Lower leg skin (tissue), 3 donors: ENCODE measurements at regions not wholly inside any gene's neighbourhood (a gene's known extent, or its start where the extent isn't known, plus 50 kb on each side); places are given as distances from the start of the nearest gene placed in this dataset.

Experiments
- CTCF ChIP-seq, 3 donors: fragments of 450-650 bp; IDR thresholded peaks; one replicate each; pipeline ENCODE4 v1.5.1; 2016; ENCODE audit warnings: antibody characterized with exemption in 3 of 3, mild to moderate bottlenecking in 3 of 3, moderate library complexity in 2 of 3
- POLR2A ChIP-seq, 2 donors: fragments of 450-650 bp; IDR thresholded peaks; one replicate each; pipeline ENCODE4 v1.6.1; 2016 to 2017; ENCODE audit warnings: antibody characterized with exemption in 2 of 2, mild to moderate bottlenecking in 1 of 2, moderate library complexity in 1 of 2

- TF ChIP-seq CTCF (IDR thresholded peaks at IDR 0.05) (no peak), POLR2A (IDR thresholded peaks at IDR 0.05) (no peak)
Measured at GRCh38 chr14:53384536-53384935, 231.4 kb upstream of the DDHD1 start.
